Left ventricle myocardium inferior (tissue), 1 donor: ENCODE measurements at regions not wholly inside any gene's neighbourhood (a gene's known extent, or its start where the extent isn't known, plus 50 kb on each side); places are given as distances from the start of the nearest gene placed in this dataset.

Source experiments
- DNase-seq: peaks from one replicate; pipeline ENCODE4 v3.0.0-alpha.2; 2020
- H3K27ac ChIP-seq: fragments of 200-600 bp; replicated peaks from 2 replicates; pipeline ENCODE4 v1.8.0; 2021
- H3K27me3 ChIP-seq: fragments of 200-600 bp; 2 replicates; pipeline ENCODE4 v1.8.0; 2021; ENCODE audit warnings: low read depth
- H3K36me3 ChIP-seq: fragments of 200-600 bp; 2 replicates; pipeline ENCODE4 v1.8.0; 2021
- H3K4me1 ChIP-seq: fragments of 200-600 bp; 2 replicates; pipeline ENCODE4 v1.8.0; 2021
- H3K4me3 ChIP-seq: fragments of 200-600 bp; 2 replicates; pipeline ENCODE4 v1.8.0; 2021; ENCODE audit warnings: mild to moderate bottlenecking, moderate library complexity
- H3K9me3 ChIP-seq: fragments of 200-600 bp; replicated peaks from 2 replicates; pipeline ENCODE4 v1.8.0; 2021
- CTCF ChIP-seq: fragments of 200-600 bp; IDR thresholded peaks from 2 replicates; pipeline ENCODE4 v1.8.0; 2021; ENCODE audit warnings: antibody characterized with exemption, mild to moderate bottlenecking, borderline replicate concordance
- intact Hi-C: fragments of 100-400 bp; cut with micrococcal nuclease; formaldehyde crosslinking; loops from one replicate; pipeline ENCODE4 v1.11.0; 2022
- donor health status: DM: no; HTN: yes; CAD: no; lungs with severe emphysema.

GRCh38 chr3:13245615-13245978, 172.4 kb upstream of the IQSEC1 start:
- no peak for TF ChIP-seq CTCF
- Histone ChIP-seq H3K27ac (no peak overlapping the region), H3K4me1 (no peaks in the 10 kb centered on the region), H3K9me3 (no peaks in the 10 kb centered on the region), H3K36me3 (no peaks in the 10 kb centered on the region), H3K27me3 (peaks cover 8% of the 10 kb centered on the region), H3K4me3 (no peak overlapping the region)
- no peak for DNase-seq
- intact Hi-C loops = no loop called here

GRCh38 chr3:13243586-13243985, 170.4 kb upstream of the IQSEC1 start:
- intact Hi-C loops = no loop called here

GRCh38 chr3:13242364-13242737, 169.1 kb upstream of the IQSEC1 start:
- H3K4me1 ChIP-seq = no peaks in the 10 kb centered on the region
- no peak for TF ChIP-seq CTCF
- no peaks in the 10 kb centered on the region for H3K9me3 ChIP-seq
- no peaks in the 10 kb centered on the region for H3K36me3 ChIP-seq
- intact Hi-C loops = no loop called here
- no peak for DNase-seq
- peaks cover 19% of the 10 kb centered on the region for H3K27me3 ChIP-seq
- no peak overlapping the region for H3K4me3 ChIP-seq
- no peak overlapping the region for H3K27ac ChIP-seq

More at GRCh38 chr3:13243586-13243985, 170.4 kb upstream of the IQSEC1 start:
- no peaks in the 10 kb centered on the region for H3K36me3 ChIP-seq
- H3K27me3 ChIP-seq = peaks cover 12% of the 10 kb centered on the region
- H3K27ac ChIP-seq = no peak overlapping the region
- no peak for TF ChIP-seq CTCF
- H3K4me1 ChIP-seq = no peaks in the 10 kb centered on the region
- no peak for DNase-seq
- H3K4me3 ChIP-seq = no peak overlapping the region
- H3K9me3 ChIP-seq = no peaks in the 10 kb centered on the region

GRCh38 chr3:13241621-13242363, 168.6 kb upstream of the IQSEC1 start:
- Histone ChIP-seq H3K27ac (no peak overlapping the region), H3K4me3 (no peak overlapping the region), H3K9me3 (no peaks in the 10 kb centered on the region), H3K27me3 (peaks cover 24% of the 10 kb centered on the region), H3K36me3 (no peaks in the 10 kb centered on the region), H3K4me1 (no peaks in the 10 kb centered on the region)
- TF ChIP-seq CTCF = no peak
- intact Hi-C loops = no loop called here
- DNase-seq = no peak

GRCh38 chr3:13240928-13241618, 167.8 kb upstream of the IQSEC1 start:
- no peaks in the 10 kb centered on the region for H3K4me1 ChIP-seq
- no peaks in the 10 kb centered on the region for H3K9me3 ChIP-seq
- H3K27ac ChIP-seq = no peak overlapping the region
- intact Hi-C loops = no loop called here
- no peak overlapping the region for H3K4me3 ChIP-seq
- no peak for DNase-seq
- no peak for TF ChIP-seq CTCF
- peaks cover 31% of the 10 kb centered on the region for H3K27me3 ChIP-seq
- no peaks in the 10 kb centered on the region for H3K36me3 ChIP-seq
